ENCODE measurements at regions not wholly inside any gene's neighbourhood (a gene's known extent, or its start where the extent isn't known, plus 50 kb on each side); places are given as distances from the start of the nearest gene placed in this dataset.
A peak's percentile ranks its signal among the peaks of the same experiment; 100 is the strongest.
"Not testable (repeated sequence)": the region's sequence is repeated elsewhere in the genome, so short reads cannot be mapped to it uniquely, and the experiment has no call there.

DNA sequence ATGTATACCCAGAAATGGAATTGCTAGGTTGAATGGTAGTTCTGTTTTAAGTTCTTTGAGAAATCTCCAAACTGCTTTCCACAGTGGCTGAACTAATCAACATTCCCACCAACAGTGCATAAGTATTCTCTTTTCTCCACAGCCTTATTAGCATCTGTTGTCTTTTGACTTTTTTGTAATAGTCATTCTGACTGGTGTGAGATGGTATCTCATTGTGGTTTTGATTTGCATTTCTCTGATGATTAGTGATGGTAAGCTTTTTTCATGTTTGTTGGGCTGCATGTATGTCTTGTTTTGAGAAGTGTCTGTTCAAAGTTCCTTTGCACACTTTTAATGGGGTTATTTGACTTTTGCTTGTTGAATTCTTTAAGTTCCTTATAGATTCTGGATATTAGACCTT is 52.4 kb upstream of the EHHADH start:
- not testable (repeated sequence) for H3K36me3 ChIP-seq (ENCODE audit: low read depth); H3K9me3 ChIP-seq (ENCODE audit: severe bottlenecking); ATAC-seq (ENCODE audit: low read depth); H3K27me3 ChIP-seq (ENCODE audit: insufficient read depth, poor library complexity, severe bottlenecking); H3K4me3 ChIP-seq (ENCODE audit: severe bottlenecking); DNase-seq (ENCODE audit: low spot score); H3K27ac ChIP-seq (ENCODE audit: poor library complexity, severe bottlenecking); H3K4me1 ChIP-seq (ENCODE audit: insufficient read depth, poor library complexity, severe bottlenecking)

DNA sequence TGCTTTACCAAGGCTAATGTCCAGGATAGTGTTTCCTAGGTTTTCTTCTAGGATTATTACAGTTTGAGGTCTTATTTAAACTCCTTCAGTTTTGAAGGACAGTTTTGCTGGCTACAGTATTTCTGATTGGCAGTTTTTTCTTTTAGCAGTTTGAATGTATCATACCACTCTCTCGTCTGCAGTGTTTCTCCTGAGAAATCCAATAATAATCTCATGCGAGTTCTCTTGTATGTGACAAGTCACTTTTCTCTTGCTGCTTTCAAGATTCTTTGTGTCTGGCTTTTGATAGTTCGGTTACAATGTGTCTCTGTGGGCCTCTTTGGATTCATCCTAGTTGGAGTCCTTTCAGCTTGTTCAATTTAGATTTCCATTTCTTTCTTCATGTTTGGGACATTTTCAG is 53.0 kb upstream of the EHHADH start:
- Histone ChIP-seq H3K9me3 (ENCODE audit: severe bottlenecking) (peaks cover 4% of the 10 kb centered on the region), H3K36me3 (ENCODE audit: low read depth) (no peaks in the 10 kb centered on the region; the same call in 1 of the 2 replicates), H3K4me3 (ENCODE audit: severe bottlenecking) (no peak overlapping the region), H3K4me1 (ENCODE audit: insufficient read depth, poor library complexity, severe bottlenecking) (no peaks in the 10 kb centered on the region), H3K27ac (ENCODE audit: poor library complexity, severe bottlenecking) (no peak overlapping the region), H3K27me3 (ENCODE audit: insufficient read depth, poor library complexity, severe bottlenecking) (no peaks in the 10 kb centered on the region)
- DNase-seq (ENCODE audit: low spot score) (no peak), ATAC-seq (ENCODE audit: low read depth) (no peak)
- TF ChIP-seq, protein P1, sequence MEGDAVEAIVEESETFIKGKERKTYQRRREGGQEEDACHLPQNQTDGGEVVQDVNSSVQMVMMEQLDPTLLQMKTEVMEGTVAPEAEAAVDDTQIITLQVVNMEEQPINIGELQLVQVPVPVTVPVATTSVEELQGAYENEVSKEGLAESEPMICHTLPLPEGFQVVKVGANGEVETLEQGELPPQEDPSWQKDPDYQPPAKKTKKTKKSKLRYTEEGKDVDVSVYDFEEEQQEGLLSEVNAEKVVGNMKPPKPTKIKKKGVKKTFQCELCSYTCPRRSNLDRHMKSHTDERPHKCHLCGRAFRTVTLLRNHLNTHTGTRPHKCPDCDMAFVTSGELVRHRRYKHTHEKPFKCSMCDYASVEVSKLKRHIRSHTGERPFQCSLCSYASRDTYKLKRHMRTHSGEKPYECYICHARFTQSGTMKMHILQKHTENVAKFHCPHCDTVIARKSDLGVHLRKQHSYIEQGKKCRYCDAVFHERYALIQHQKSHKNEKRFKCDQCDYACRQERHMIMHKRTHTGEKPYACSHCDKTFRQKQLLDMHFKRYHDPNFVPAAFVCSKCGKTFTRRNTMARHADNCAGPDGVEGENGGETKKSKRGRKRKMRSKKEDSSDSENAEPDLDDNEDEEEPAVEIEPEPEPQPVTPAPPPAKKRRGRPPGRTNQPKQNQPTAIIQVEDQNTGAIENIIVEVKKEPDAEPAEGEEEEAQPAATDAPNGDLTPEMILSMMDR (IDR thresholded peaks at IDR 0.05; ENCODE audit: poor library complexity, severe bottlenecking) = no peak

DNA sequence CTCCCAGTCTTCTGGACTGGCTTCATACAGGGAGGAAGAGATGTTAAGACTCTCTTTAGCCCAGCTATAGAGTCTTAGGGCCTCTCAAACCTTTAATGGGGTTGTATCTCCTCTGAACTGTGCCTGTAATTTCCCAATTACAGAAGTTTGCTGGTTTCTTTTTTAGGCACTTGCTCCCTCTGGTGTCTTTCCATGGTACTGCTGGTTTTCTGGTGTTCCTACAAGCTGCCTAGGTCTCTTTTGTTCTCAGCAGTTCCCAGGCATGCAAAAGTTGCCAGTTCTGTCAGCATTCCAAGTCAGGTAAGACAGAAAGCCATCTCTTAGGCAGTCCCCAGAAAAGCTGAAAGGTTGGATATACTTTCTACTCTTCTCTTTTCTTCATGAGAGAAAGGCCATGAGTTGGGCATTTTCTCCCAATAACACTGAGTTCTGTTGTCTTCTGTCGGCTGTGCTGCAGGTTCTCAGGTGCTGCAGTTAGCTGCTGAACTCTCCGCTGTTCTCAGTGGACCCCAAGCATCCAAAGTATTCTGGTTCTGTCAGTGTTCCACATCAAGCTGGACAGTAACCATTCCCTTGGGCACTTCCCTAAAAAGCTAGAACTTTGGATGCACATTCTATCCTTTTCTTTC is 54.4 kb upstream of the EHHADH start:
- Histone ChIP-seq H3K4me1 (ENCODE audit: insufficient read depth, poor library complexity, severe bottlenecking) (no peaks in the 10 kb centered on the region), H3K4me3 (ENCODE audit: severe bottlenecking) (no peak overlapping the region), H3K9me3 (ENCODE audit: severe bottlenecking) (peaks cover 4% of the 10 kb centered on the region), H3K36me3 (ENCODE audit: low read depth) (no peaks in the 10 kb centered on the region; the same call in 1 of the 2 replicates), H3K27me3 (ENCODE audit: insufficient read depth, poor library complexity, severe bottlenecking) (no peaks in the 10 kb centered on the region), H3K27ac (ENCODE audit: poor library complexity, severe bottlenecking) (no peak overlapping the region)
- no peak for DNase-seq (ENCODE audit: low spot score)
- TF ChIP-seq, protein P1 (IDR thresholded peaks at IDR 0.05; ENCODE audit: poor library complexity, severe bottlenecking) = peak; percentile 80
- ATAC-seq (ENCODE audit: low read depth) = peak; percentile 35; the same call in 1 of the 3 replicates

DNA sequence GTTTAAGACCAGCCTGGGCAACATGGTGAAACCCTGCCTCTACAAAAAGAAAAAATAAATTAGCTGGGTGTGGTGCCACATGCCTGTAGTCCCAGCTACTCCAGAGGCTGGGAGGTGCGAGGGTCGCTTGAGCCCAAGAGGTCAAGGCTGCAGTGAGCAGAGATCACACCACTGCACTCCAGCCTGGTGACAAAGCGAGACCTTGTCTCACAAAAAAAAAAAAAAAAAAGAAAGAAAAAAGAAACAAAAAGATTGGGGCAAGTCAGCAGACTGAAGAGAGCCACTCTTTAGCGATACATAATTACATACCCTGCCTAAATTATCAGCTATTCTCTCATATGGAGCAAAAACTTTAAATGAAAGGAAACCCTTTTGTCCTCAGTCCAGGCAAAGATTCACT is 53.6 kb upstream of the MAP3K13 start:
- TF ChIP-seq, protein P1 (IDR thresholded peaks at IDR 0.05; ENCODE audit: poor library complexity, severe bottlenecking) = no peak
- Histone ChIP-seq H3K27me3 (ENCODE audit: insufficient read depth, poor library complexity, severe bottlenecking) (no peaks in the 10 kb centered on the region), H3K9me3 (ENCODE audit: severe bottlenecking) (peaks cover 4% of the 10 kb centered on the region), H3K36me3 (ENCODE audit: low read depth) (no peaks in the 10 kb centered on the region; the same call in 1 of the 2 replicates), H3K4me1 (ENCODE audit: insufficient read depth, poor library complexity, severe bottlenecking) (no peaks in the 10 kb centered on the region), H3K27ac (ENCODE audit: poor library complexity, severe bottlenecking) (no peak overlapping the region), H3K4me3 (ENCODE audit: severe bottlenecking) (no peak overlapping the region)
- ATAC-seq (ENCODE audit: low read depth) (no peak), DNase-seq (ENCODE audit: low spot score) (no peak)

DNA sequence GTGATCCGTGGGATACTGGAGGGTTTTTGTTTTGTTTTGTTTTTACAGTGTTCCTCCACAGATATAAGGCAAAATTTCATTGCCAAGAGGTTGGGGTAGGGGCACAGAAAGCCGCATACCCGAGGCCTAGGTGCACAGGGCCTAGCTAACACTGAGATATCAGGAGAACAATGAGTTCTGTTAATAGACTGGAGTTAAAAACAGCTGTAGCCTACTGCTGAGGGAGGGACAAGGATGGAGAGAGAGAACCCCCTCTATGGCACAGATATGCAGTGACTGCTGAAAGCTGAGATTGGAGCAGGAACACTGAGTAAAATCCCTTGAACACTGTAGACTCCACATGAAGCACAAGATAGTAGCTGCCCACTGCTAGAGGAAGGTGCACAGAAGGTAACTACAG is 53.1 kb upstream of the MAP3K13 start:
- H3K9me3 ChIP-seq (ENCODE audit: severe bottlenecking) = peaks cover 4% of the 10 kb centered on the region
- H3K27ac ChIP-seq (ENCODE audit: poor library complexity, severe bottlenecking) = no peak overlapping the region
- DNase-seq (ENCODE audit: low spot score) (no peak), ATAC-seq (ENCODE audit: low read depth) (no peak)
- no peak overlapping the region for H3K4me3 ChIP-seq (ENCODE audit: severe bottlenecking)
- H3K27me3 ChIP-seq (ENCODE audit: insufficient read depth, poor library complexity, severe bottlenecking) = no peaks in the 10 kb centered on the region
- H3K4me1 ChIP-seq (ENCODE audit: insufficient read depth, poor library complexity, severe bottlenecking) = no peaks in the 10 kb centered on the region
- TF ChIP-seq, protein P1 (IDR thresholded peaks at IDR 0.05; ENCODE audit: poor library complexity, severe bottlenecking) = no peak
- no peaks in the 10 kb centered on the region; the same call in 1 of the 2 replicates for H3K36me3 ChIP-seq (ENCODE audit: low read depth)
